ENCODE measurements at regions not wholly inside any gene's neighbourhood (a gene's known extent, or its start where the extent isn't known, plus 50 kb on each side); places are given as distances from the start of the nearest gene placed in this dataset.

GRCh38 chr6:77403424-77403823, 59.9 kb downstream of the HTR1B start:
- DNase-seq (ENCODE audit: low read depth in 4 of 6, low spot score in 6 of 6): no peak
- no peaks in the 10 kb centered on the region for H3K4me1 ChIP-seq (ENCODE audit: control insufficient read depth, insufficient read depth, low read length)
- H3K4me3 ChIP-seq (ENCODE audit: low read depth, low read length): no peak overlapping the region
- no peaks in the 10 kb centered on the region for H3K27me3 ChIP-seq (ENCODE audit: control insufficient read depth, insufficient read depth, low read length)
- H3K27ac ChIP-seq (ENCODE audit: low read depth, low read length): no peak overlapping the region
- H3K36me3 ChIP-seq (ENCODE audit: control insufficient read depth, insufficient read depth, low read length): no peaks in the 10 kb centered on the region
- no peaks in the 10 kb centered on the region for H3K9me3 ChIP-seq (ENCODE audit: control insufficient read depth, insufficient read depth, low read length)

GRCh38 chr6:77401231-77401630, 62.1 kb downstream of the HTR1B start:
- Histone ChIP-seq H3K27ac (ENCODE audit: low read depth, low read length) (no peak overlapping the region), H3K36me3 (ENCODE audit: control insufficient read depth, insufficient read depth, low read length) (no peaks in the 10 kb centered on the region), H3K27me3 (ENCODE audit: control insufficient read depth, insufficient read depth, low read length) (no peaks in the 10 kb centered on the region), H3K4me1 (ENCODE audit: control insufficient read depth, insufficient read depth, low read length) (no peaks in the 10 kb centered on the region), H3K9me3 (ENCODE audit: control insufficient read depth, insufficient read depth, low read length) (no peaks in the 10 kb centered on the region), H3K4me3 (ENCODE audit: low read depth, low read length) (no peak overlapping the region)
- DNase-seq (ENCODE audit: low read depth in 4 of 6, low spot score in 6 of 6): no peak
- WGBS (ENCODE audit: insufficient coverage): 86% methylated on average over 1 of the region's 2 CpGs

- Histone ChIP-seq H3K4me3 (ENCODE audit: low read depth, low read length) (no peak overlapping the region), H3K9me3 (ENCODE audit: control insufficient read depth, insufficient read depth, low read length) (no peaks in the 10 kb centered on the region), H3K27me3 (ENCODE audit: control insufficient read depth, insufficient read depth, low read length) (no peaks in the 10 kb centered on the region), H3K27ac (ENCODE audit: low read depth, low read length) (no peak overlapping the region), H3K36me3 (ENCODE audit: control insufficient read depth, insufficient read depth, low read length) (no peaks in the 10 kb centered on the region), H3K4me1 (ENCODE audit: control insufficient read depth, insufficient read depth, low read length) (no peaks in the 10 kb centered on the region)
- no peak for DNase-seq (ENCODE audit: low read depth in 4 of 6, low spot score in 6 of 6)
- WGBS (ENCODE audit: insufficient coverage): no CpG with 5 or more reads among the region's 1 CpG
Observed at GRCh38 chr6:77397561-77397960, 65.7 kb downstream of the HTR1B start.

GRCh38 chr6:77389402-77389801, 73.9 kb downstream of the HTR1B start:
- Histone ChIP-seq H3K4me1 (ENCODE audit: control insufficient read depth, insufficient read depth, low read length) (no peaks in the 10 kb centered on the region), H3K36me3 (ENCODE audit: control insufficient read depth, insufficient read depth, low read length) (no peaks in the 10 kb centered on the region)

GRCh38 chr6:77383026-77383425, 80.3 kb downstream of the HTR1B start:
- Histone ChIP-seq H3K27ac (ENCODE audit: low read depth, low read length) (no peak overlapping the region), H3K27me3 (ENCODE audit: control insufficient read depth, insufficient read depth, low read length) (no peaks in the 10 kb centered on the region), H3K4me3 (ENCODE audit: low read depth, low read length) (no peak overlapping the region), H3K36me3 (ENCODE audit: control insufficient read depth, insufficient read depth, low read length) (no peaks in the 10 kb centered on the region), H3K4me1 (ENCODE audit: control insufficient read depth, insufficient read depth, low read length) (no peaks in the 10 kb centered on the region), H3K9me3 (ENCODE audit: control insufficient read depth, insufficient read depth, low read length) (no peaks in the 10 kb centered on the region)
- no peak for DNase-seq (ENCODE audit: low read depth in 4 of 6, low spot score in 6 of 6)
- 82% methylated on average over 2 of the region's 2 CpGs for WGBS (ENCODE audit: insufficient coverage)

More at GRCh38 chr6:77389402-77389801, 73.9 kb downstream of the HTR1B start:
- no peaks in the 10 kb centered on the region for H3K9me3 ChIP-seq (ENCODE audit: control insufficient read depth, insufficient read depth, low read length)
- DNase-seq (ENCODE audit: low read depth in 4 of 6, low spot score in 6 of 6): no peak
- no peak overlapping the region for H3K4me3 ChIP-seq (ENCODE audit: low read depth, low read length)
- no peak overlapping the region for H3K27ac ChIP-seq (ENCODE audit: low read depth, low read length)
- no peaks in the 10 kb centered on the region for H3K27me3 ChIP-seq (ENCODE audit: control insufficient read depth, insufficient read depth, low read length)

- DNase-seq (ENCODE audit: low read depth in 4 of 6, low spot score in 6 of 6): no peak
- no peaks in the 10 kb centered on the region for H3K36me3 ChIP-seq (ENCODE audit: control insufficient read depth, insufficient read depth, low read length)
- H3K4me3 ChIP-seq (ENCODE audit: low read depth, low read length): no peak overlapping the region
- WGBS (ENCODE audit: insufficient coverage): 75% methylated on average over 3 of the region's 3 CpGs
- H3K9me3 ChIP-seq (ENCODE audit: control insufficient read depth, insufficient read depth, low read length): no peaks in the 10 kb centered on the region
- H3K27ac ChIP-seq (ENCODE audit: low read depth, low read length): no peak overlapping the region
- H3K27me3 ChIP-seq (ENCODE audit: control insufficient read depth, insufficient read depth, low read length): no peaks in the 10 kb centered on the region
- H3K4me1 ChIP-seq (ENCODE audit: control insufficient read depth, insufficient read depth, low read length): no peaks in the 10 kb centered on the region
Observed at GRCh38 chr6:77373955-77374354, 89.3 kb downstream of the HTR1B start.

- Histone ChIP-seq H3K4me1 (ENCODE audit: control insufficient read depth, insufficient read depth, low read length) (no peaks in the 10 kb centered on the region), H3K4me3 (ENCODE audit: low read depth, low read length) (no peak overlapping the region), H3K27ac (ENCODE audit: low read depth, low read length) (no peak overlapping the region), H3K9me3 (ENCODE audit: control insufficient read depth, insufficient read depth, low read length) (no peaks in the 10 kb centered on the region), H3K36me3 (ENCODE audit: control insufficient read depth, insufficient read depth, low read length) (no peaks in the 10 kb centered on the region), H3K27me3 (ENCODE audit: control insufficient read depth, insufficient read depth, low read length) (no peaks in the 10 kb centered on the region)
- no peak for DNase-seq (ENCODE audit: low read depth in 4 of 6, low spot score in 6 of 6)
- WGBS (ENCODE audit: insufficient coverage): 80% methylated on average over 1 of the region's 5 CpGs
Observed at GRCh38 chr6:77371748-77372147, 91.5 kb downstream of the HTR1B start.

GRCh38 chr6:77368660-77369313, 94.5 kb downstream of the HTR1B start:
- H3K36me3 ChIP-seq (ENCODE audit: control insufficient read depth, insufficient read depth, low read length): no peaks in the 10 kb centered on the region
- no peaks in the 10 kb centered on the region for H3K27me3 ChIP-seq (ENCODE audit: control insufficient read depth, insufficient read depth, low read length)
- no peaks in the 10 kb centered on the region for H3K4me1 ChIP-seq (ENCODE audit: control insufficient read depth, insufficient read depth, low read length)
- H3K27ac ChIP-seq (ENCODE audit: low read depth, low read length): no peak overlapping the region
- WGBS (ENCODE audit: insufficient coverage): 67% methylated on average over 12 of the region's 20 CpGs
- no peak overlapping the region for H3K4me3 ChIP-seq (ENCODE audit: low read depth, low read length)
- no peaks in the 10 kb centered on the region for H3K9me3 ChIP-seq (ENCODE audit: control insufficient read depth, insufficient read depth, low read length)
- no peak for DNase-seq (ENCODE audit: low read depth in 4 of 6, low spot score in 6 of 6)

- no peak for DNase-seq (ENCODE audit: low read depth in 4 of 6, low spot score in 6 of 6)
- no peak overlapping the region for H3K4me3 ChIP-seq (ENCODE audit: low read depth, low read length)
- no CpG with 5 or more reads among the region's 2 CpGs for WGBS (ENCODE audit: insufficient coverage)
- no peak overlapping the region for H3K27ac ChIP-seq (ENCODE audit: low read depth, low read length)
- no peaks in the 10 kb centered on the region for H3K4me1 ChIP-seq (ENCODE audit: control insufficient read depth, insufficient read depth, low read length)
- no peaks in the 10 kb centered on the region for H3K36me3 ChIP-seq (ENCODE audit: control insufficient read depth, insufficient read depth, low read length)
- no peaks in the 10 kb centered on the region for H3K9me3 ChIP-seq (ENCODE audit: control insufficient read depth, insufficient read depth, low read length)
- no peaks in the 10 kb centered on the region for H3K27me3 ChIP-seq (ENCODE audit: control insufficient read depth, insufficient read depth, low read length)
Observed at GRCh38 chr6:77366798-77367197, 96.5 kb downstream of the HTR1B start.

GRCh38 chr6:77363702-77364101, 99.6 kb downstream of the HTR1B start:
- no peak overlapping the region for H3K4me3 ChIP-seq (ENCODE audit: low read depth, low read length)
- no peaks in the 10 kb centered on the region for H3K36me3 ChIP-seq (ENCODE audit: control insufficient read depth, insufficient read depth, low read length)
- no peak overlapping the region for H3K27ac ChIP-seq (ENCODE audit: low read depth, low read length)
- H3K4me1 ChIP-seq (ENCODE audit: control insufficient read depth, insufficient read depth, low read length): no peaks in the 10 kb centered on the region
- no peaks in the 10 kb centered on the region for H3K27me3 ChIP-seq (ENCODE audit: control insufficient read depth, insufficient read depth, low read length)
- 75% methylated on average over 1 of the region's 1 CpG for WGBS (ENCODE audit: insufficient coverage)
- H3K9me3 ChIP-seq (ENCODE audit: control insufficient read depth, insufficient read depth, low read length): no peaks in the 10 kb centered on the region
- peak in 1 of 6 donors; percentile 60 for DNase-seq (ENCODE audit: low read depth in 4 of 6, low spot score in 6 of 6)

Data from spinal cord (tissue), 9 donors.